RWPE1 (cell line): ENCODE measurements at regions not wholly inside any gene's neighbourhood (a gene's known extent, or its start where the extent isn't known, plus 50 kb on each side); places are given as distances from the start of the nearest gene placed in this dataset.
"Not testable (repeated sequence)": the region's sequence is repeated elsewhere in the genome, so short reads cannot be mapped to it uniquely, and the experiment has no call there.

Experiments used
- CTCF ChIA-PET: fragments of 350-600 bp; sonication (Branson Sonifier 250); formaldehyde crosslinking; extraction: SDS; loops from one replicate; lab custom pipeline; 2021; lab: Yijun Ruan, JAX
- POLR2A ChIA-PET: fragments of 400-600 bp; formaldehyde crosslinking; extraction: SDS; loops from one replicate; lab custom pipeline; 2020; ENCODE audit warnings: antibody characterized with exemption; ENCODE audit not compliant: low non-redundant PET; lab: Yijun Ruan, JAX
- DNase-seq: peaks from one replicate; pipeline ENCODE4 v3.0.0; 2012; ENCODE audit warnings: low spot score
- H3K27ac ChIP-seq: fragments of 450-650 bp; 2 replicates; pipeline ENCODE4 v1.5.1; 2017
- TF ChIP-seq, protein P1 (sequence below): fragments of 450-650 bp; conservative IDR thresholded peaks from 2 replicates; pipeline ENCODE4 v1.5.1; 2017; ENCODE audit warnings: low read depth, mild to moderate bottlenecking

DNA sequence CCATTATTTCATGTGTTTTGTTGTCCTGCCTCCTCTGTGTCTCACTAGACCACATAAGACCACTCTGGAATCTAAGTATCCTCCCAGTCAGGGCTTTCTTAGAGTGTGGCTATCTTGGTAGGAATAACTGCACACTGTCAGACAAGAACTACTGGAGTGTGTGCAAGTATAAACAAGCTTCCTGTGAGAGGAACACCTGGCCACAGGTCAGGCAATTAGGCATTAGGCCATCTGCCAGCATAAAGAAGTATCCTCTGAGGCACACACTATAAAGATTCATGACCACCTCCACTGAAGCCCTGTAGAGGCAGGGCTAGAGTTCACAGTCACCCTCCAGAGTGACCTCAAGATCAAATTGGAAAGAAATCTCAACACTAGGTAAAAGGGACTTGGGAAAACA is 507.0 kb upstream of the PABPC4L start:
- H3K27ac ChIP-seq, result no peak overlapping the region
- ChIA-PET POLR2A (no interaction called here), CTCF (no interaction called here)
- DNase-seq, result no peak
- TF ChIP-seq, protein P1, sequence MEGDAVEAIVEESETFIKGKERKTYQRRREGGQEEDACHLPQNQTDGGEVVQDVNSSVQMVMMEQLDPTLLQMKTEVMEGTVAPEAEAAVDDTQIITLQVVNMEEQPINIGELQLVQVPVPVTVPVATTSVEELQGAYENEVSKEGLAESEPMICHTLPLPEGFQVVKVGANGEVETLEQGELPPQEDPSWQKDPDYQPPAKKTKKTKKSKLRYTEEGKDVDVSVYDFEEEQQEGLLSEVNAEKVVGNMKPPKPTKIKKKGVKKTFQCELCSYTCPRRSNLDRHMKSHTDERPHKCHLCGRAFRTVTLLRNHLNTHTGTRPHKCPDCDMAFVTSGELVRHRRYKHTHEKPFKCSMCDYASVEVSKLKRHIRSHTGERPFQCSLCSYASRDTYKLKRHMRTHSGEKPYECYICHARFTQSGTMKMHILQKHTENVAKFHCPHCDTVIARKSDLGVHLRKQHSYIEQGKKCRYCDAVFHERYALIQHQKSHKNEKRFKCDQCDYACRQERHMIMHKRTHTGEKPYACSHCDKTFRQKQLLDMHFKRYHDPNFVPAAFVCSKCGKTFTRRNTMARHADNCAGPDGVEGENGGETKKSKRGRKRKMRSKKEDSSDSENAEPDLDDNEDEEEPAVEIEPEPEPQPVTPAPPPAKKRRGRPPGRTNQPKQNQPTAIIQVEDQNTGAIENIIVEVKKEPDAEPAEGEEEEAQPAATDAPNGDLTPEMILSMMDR, result no peak

DNA sequence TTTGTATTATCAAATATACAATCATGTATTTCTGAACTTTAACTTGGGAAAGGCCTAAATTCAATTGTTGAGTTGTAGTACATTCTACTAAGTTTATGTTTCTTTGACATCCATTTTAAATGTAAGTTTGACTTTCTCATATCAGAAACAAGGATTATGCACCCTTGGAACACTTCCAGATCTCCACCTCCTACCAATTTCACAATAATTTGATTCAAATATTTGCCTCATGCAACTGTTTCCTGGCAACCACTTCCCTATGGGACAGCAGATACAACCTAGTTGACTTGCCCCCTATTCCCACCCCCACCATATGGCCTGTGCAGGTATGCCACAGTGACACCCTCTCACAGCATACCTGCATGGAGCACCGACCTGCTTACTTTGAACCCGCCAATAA is 506.4 kb upstream of the PABPC4L start:
- ChIA-PET POLR2A (no interaction called here), CTCF (no interaction called here)
- H3K27ac ChIP-seq, result no peak overlapping the region
- no peak for DNase-seq
- TF ChIP-seq, protein P1, result no peak

DNA sequence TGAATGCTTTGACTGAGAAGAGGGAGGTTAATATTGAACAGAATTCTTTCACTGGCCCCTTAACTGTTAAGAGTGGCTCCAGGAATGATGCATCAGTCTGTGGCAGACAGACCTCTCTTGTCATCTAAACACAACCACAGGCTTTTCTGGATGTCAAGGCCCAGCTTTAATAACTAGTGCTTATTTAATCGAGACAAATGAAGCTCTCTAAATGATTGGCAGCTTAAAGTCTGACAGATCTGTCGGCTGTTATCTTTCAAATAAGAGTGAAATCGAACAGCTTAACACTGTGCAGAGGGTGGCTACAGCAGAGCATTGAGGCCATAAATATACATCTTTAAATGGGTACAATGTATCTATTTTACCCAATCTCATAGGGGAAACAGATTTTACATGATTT is 500.8 kb upstream of the PABPC4L start:
- no peak for DNase-seq
- TF ChIP-seq, protein P1, result no peak
- no peak overlapping the region for H3K27ac ChIP-seq
- ChIA-PET POLR2A (no interaction called here), CTCF (interaction anchor here (0.7 kb wide), 1 partner anchor 154 kb away, joined by 4 read pairs; no protein-coding TSS in a partner anchor)

DNA sequence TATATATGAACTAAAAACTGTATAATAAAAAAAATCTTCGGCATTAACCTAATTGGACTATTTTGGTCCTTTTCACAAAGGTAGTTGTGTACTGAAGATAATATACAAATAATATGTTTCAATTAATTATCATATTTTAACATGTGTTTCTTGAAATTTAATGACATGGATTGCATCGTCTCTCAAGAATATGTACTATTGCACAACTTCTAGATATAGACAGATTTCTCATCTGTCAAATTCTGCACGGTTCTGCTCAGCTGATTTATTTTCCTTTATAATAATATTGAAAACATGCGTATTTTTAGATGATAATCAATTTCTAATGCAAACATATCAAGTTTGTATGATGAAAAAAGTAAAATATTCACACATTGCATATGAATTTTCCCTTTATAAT is 498.7 kb upstream of the PABPC4L start:
- POLR2A ChIA-PET, result no interaction called here
- TF ChIP-seq, protein P1, result no peak
- DNase-seq, result no peak
- CTCF ChIA-PET, result no interaction called here
- H3K27ac ChIP-seq, result no peak overlapping the region

DNA sequence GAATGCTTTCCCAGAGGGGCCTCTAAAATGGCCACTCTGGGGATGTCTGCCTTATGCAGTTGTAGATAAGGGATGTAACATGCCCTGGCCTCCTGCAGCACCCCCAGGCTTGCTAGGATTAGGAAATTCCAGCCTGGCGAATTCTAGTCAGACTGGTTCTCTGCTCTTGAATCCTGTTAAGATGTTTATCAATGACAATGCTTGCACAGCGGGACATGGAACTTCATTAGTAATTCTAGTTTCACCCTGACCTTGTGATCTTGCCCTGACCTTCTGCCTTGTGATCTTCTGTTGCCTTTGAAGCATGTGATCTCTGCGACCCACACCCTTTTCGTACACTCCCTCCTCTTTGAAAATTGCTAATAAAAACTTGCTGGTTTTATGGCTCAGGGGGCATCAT is 497.2 kb upstream of the PABPC4L start:
- CTCF ChIA-PET, result not testable (repeated sequence)

DNA sequence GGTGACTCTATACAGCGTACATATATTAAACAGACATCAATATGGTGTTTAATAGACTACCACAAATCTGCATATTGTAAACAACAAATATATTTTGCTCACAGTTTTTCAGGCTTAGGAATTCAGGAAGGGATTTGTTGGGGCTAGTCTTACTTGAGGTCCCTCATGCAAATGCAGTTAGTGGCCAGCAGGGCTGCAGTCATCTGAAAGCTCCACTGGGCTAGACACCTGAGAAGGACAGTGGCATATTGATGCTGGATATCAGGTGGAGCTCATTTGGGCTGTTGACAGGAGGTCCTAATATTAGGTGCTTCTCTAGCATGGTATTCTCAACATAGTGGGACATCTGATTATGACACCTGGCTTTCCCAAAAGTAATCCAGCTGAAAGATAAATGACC is 493.8 kb upstream of the PABPC4L start:
- ChIA-PET CTCF (no interaction called here), POLR2A (no interaction called here)
- no peak for DNase-seq
- H3K27ac ChIP-seq, result no peak overlapping the region
- TF ChIP-seq, protein P1, result no peak

More for the DNA sequence above, 497.2 kb upstream of the PABPC4L start:
- H3K27ac ChIP-seq, POLR2A ChIA-PET, DNase-seq: not testable (repeated sequence)

DNA sequence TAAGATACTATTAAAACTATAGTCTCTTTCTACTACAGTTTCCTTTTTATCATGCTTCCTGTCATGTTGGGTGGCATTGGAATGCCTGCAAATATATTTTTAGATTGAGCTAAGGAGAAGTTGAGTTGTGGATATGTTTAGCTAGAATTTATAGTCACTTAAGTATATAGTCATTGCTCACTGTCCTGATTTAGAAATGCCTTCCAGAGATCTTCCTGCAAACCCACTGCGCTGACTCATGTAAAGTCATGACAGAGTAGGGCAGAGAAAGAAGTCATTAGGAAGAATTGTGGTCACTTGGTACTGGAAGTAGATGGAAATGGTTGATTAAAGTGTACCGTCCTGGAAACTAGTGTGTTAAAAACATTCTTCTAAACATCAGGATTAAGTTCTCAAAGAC is 490.3 kb upstream of the PABPC4L start:
- CTCF ChIA-PET, result no interaction called here
- DNase-seq, result no peak
- H3K27ac ChIP-seq, result no peak overlapping the region
- POLR2A ChIA-PET, result no interaction called here
- TF ChIP-seq, protein P1, result no peak
